ENCODE measurements at regions not wholly inside any gene's neighbourhood (a gene's known extent, or its start where the extent isn't known, plus 50 kb on each side); places are given as distances from the start of the nearest gene placed in this dataset.

GRCh38 chr16:79327836-79328235 lies 272.7 kb downstream of the MAF start:
- no peak for TF ChIP-seq CTCF (tag by site-specific recombination; IDR thresholded peaks at IDR 0.05)
- no peak for TF ChIP-seq RBAK (tag by site-specific recombination; IDR thresholded peaks at IDR 0.05)
- no peak for TF ChIP-seq ZNF658 (tag by site-specific recombination; IDR thresholded peaks at IDR 0.05)
- no peak for TF ChIP-seq ZNF274 (IDR thresholded peaks at IDR 0.05; ENCODE audit: low read length)
- no peak for TF ChIP-seq ZNF274 (tag by site-specific recombination; IDR thresholded peaks at IDR 0.05; ENCODE audit: borderline replicate concordance)
- TF ChIP-seq, protein P1, sequence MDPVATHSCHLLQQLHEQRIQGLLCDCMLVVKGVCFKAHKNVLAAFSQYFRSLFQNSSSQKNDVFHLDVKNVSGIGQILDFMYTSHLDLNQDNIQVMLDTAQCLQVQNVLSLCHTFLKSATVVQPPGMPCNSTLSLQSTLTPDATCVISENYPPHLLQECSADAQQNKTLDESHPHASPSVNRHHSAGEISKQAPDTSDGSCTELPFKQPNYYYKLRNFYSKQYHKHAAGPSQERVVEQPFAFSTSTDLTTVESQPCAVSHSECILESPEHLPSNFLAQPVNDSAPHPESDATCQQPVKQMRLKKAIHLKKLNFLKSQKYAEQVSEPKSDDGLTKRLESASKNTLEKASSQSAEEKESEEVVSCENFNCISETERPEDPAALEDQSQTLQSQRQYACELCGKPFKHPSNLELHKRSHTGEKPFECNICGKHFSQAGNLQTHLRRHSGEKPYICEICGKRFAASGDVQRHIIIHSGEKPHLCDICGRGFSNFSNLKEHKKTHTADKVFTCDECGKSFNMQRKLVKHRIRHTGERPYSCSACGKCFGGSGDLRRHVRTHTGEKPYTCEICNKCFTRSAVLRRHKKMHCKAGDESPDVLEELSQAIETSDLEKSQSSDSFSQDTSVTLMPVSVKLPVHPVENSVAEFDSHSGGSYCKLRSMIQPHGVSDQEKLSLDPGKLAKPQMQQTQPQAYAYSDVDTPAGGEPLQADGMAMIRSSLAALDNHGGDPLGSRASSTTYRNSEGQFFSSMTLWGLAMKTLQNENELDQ (tag by site-specific recombination; IDR thresholded peaks at IDR 0.05; ENCODE audit: low read depth), result no peak
- TF ChIP-seq ZBTB21 (tag by site-specific recombination; IDR thresholded peaks at IDR 0.05), result no peak
- TF ChIP-seq GLIS2 (tag by site-specific recombination; IDR thresholded peaks at IDR 0.05), result no peak
- TF ChIP-seq ZNF140 (tag by site-specific recombination; IDR thresholded peaks at IDR 0.05), result no peak

Measured in HEK293 (cell line).